ENCODE measurements at regions not wholly inside any gene's neighbourhood (a gene's known extent, or its start where the extent isn't known, plus 50 kb on each side); places are given as distances from the start of the nearest gene placed in this dataset.
"Not testable (repeated sequence)": the region's sequence is repeated elsewhere in the genome, so short reads cannot be mapped to it uniquely, and the experiment has no call there.

GRCh38 chr2:118791483-118791882, 56.0 kb downstream of the EN1 start:
- DNase-seq (ENCODE audit: low spot score), result no peak

- no peak for DNase-seq (ENCODE audit: low spot score)
Observed at GRCh38 chr2:118786746-118787145, 60.7 kb downstream of the EN1 start.

- DNase-seq (ENCODE audit: low spot score), result no peak
Observed at GRCh38 chr2:118784860-118785259, 62.6 kb downstream of the EN1 start.

- DNase-seq (ENCODE audit: low spot score), result no peak
Observed at GRCh38 chr2:118779362-118779761, 68.1 kb downstream of the EN1 start.

DNA sequence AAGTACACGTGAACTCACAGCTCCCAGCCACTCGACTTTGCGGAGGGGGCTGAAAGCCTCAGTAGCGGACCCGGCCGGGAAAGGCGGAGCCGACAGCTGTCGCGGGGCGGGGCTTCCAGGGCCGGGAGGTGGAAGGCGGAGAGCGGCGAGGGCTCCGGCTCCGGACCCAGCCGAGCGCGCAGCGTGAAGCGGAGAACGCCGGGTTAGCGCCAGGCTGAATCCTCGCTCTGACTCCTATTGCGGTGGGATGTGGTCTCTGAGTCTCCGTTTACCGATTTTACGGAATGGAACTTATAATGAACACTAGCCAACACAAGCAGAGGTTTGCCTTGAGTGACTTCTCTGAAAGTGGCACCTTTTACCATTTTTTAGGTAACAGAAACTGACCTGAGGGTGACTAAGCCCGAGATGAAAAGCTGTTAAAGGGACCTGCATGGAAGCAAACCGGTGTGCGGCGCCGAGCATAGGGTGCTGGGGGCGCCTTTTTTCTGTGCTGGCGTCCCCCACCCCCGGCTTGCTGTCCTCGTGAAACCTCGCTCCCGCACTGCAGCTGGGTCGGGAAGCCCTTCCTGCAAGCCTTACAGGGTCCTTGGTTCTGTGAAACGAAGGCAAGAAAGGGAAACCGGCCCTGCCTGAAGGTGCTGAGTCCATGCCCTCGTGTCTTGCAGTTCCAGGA, 72.9 kb downstream of the EN1 start:
- DNase-seq (ENCODE audit: low spot score), result no peak

DNA sequence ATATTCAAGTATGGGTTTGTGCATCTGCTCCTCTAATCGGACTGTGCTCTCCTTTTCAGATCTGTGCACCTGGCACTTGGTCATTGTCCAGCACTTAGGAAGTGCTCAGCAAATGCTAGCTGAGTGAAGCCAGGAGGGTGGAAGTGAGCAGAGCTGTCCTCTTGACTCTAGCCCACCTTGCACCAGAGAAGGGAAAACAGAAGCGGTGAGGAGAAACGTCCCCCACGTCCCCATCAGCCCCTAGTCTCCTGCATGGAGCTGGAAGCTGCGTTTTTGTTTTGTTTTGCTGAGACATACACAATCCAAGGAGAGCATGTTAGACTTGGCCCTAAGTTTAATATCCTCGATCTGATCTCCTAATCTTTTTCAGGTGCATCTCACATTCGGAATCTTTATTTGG, 73.6 kb downstream of the EN1 start:
- no peak for DNase-seq (ENCODE audit: low spot score)

DNA sequence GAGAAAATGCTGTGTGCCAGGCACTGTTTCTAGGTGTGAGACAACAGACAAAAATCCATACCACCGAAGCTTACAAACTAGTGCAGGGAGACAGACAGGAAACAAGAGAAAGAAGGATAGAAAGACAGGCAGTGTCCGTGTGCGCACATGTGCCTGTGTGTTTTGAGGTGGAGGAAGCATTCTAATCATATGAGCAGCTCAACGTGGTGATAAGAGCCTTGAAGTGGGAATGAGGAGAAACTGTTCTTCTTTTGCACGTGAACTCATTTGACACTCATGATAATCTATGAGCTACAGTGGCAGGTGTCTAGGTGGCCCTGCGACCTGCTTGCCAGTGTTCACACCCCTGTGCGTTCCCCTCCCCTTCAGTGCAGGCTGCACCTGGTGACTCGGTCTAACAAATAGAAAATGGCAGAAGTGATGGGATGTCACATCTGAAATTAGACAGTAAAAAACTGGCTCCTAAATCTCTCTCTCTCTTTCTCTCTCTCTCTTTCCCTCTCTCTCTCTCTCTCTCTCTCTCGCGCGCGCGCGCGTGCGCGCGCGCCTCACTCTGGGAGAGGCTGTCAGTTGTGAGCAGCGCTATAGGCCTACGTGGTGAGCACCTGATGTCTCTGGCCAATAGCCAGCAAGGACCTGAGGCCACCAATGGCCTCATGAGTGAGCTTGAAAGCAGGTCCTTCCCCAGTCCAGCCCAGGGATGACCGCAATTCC, 74.8 kb downstream of the EN1 start:
- DNase-seq (ENCODE audit: low spot score), result no peak

DNA sequence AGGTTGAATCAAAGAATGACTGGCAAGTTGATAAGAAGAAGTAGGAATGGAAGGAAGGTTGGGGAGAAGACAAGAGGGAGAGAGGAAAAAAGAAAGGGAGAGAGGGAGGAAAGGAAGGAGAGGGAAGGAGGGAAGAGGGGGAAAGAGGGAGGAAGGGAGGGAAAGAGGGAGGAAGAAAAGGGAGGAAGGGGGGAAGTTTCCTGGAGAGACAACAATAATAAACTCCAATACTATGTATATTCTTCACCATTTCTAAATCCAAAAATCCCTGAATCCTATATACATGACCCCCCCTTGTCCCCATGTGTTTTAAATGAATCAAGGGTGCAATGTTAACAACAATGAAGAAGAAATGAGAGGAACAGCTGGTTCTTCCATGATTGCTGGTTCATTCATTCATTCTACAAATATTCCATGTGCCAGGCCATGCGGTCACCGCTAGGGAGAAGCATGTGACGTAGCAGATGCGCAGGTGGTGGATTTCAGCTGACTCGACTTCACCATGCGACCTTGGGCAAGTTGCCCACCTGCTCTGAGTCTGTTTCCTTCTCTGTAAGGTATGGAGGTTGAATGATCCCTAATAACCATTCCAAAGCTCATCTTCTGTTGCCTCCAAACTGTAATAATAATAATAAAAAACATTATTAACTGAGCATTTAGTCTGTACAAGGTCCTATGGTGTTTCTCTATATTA, 77.6 kb downstream of the EN1 start:
- DNase-seq (ENCODE audit: low spot score), result no peak

GRCh38 chr2:118766871-118767270, 80.6 kb downstream of the EN1 start:
- DNase-seq (ENCODE audit: low spot score), result no peak

GRCh38 chr2:118764855-118765254, 82.6 kb downstream of the EN1 start:
- DNase-seq (ENCODE audit: low spot score), result no peak

DNA sequence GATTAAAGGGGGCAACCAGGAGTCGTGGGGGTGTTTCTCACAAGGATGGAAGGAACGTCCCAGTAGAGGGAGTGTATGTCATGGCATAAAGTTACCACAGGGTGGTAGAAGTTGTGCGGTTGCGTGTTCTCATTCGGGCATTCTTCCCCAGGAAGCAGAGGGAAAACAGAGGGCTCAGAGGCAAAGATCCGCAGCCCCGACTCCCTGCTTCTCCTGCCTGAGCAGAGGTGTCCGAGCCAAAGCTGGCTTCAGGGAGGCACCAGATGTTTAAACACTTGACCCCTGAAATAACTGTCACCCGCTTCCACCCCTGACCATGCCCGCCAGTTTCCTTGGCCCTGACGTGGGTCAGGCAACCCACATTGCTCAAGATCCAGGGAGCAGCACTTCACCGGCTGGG, 83.7 kb downstream of the EN1 start:
- no peak for DNase-seq (ENCODE audit: low spot score)

DNA sequence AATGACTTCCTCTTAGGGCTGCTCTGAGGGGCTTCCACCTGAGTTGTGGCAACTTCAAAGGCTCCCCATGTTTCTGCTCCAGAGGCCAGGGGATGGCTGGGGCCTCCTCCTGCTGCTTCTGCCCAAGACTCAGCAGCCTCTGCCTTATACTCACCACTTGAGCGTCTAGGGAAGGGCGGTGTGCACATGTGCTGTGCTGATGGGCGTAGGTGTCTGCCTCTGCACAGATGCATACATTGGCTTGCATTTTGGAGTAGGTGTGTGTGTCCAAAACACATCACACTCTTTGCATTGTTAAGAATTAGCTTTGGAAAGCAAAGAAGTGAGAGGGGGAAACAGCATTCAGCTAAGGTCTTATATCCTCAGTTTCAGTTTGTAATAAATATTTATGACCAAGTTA, 85.2 kb downstream of the EN1 start:
- no peak for DNase-seq (ENCODE audit: low spot score)

- DNase-seq (ENCODE audit: low spot score), result no peak
Observed at GRCh38 chr2:118761771-118762170, 85.7 kb downstream of the EN1 start.

DNA sequence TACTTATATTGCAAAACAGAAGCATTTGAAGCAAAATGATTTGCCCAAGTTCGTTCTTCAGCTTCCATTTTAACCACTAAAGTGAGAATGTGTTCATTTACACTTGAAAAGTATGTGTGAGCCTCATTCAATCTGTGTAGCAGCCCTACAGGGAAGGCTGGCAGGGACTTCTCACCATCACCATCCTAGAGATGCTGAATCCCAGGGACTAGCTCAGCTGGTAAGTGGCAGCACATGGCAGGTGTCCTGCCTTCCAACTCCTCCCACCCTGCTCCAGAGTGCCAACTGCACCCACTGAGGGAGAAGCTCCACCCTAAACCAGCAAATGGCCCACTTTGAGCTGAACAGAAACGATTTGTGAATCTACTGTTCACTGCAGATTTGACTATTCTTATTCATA, 91.5 kb downstream of the EN1 start:
- no peak for DNase-seq (ENCODE audit: low spot score)

GRCh38 chr2:118755384-118755783, 92.1 kb downstream of the EN1 start:
- no peak for DNase-seq (ENCODE audit: low spot score)

DNA sequence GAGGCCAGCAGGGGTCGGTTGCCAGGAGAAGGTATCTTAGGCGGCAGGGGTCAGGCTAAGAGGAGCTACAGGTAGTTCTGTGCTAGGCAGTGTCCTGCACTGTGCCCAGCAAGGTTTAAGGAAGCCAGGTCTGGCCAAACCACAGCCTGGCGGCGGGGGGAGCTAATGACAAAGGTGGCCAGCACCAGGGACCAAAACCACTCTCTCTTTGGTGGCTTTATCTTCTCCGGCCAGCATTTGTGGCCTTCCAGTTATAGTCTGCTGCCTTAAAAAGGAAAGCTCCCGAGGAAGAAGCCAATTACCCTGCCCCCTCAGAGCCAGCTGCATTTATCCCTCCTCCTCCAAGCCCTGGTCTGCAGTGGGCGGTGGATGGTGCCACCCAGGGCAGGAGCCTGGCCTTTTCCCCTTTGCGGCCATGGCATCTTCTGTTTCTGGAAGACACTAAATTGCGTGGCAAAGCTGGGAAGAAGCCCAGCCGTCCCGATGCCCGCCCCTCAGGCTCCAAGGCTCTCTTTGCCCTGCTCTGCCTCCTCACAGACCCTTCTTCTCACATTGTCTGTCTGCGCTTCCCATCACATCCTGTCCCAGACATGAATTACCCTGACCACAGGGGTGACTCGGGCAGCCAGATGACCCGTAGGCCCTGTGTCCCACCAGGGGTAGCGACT, 94.6 kb downstream of the EN1 start:
- no peak for DNase-seq (ENCODE audit: low spot score)

GRCh38 chr2:118750959-118751565, 96.4 kb downstream of the EN1 start:
- no peak for DNase-seq (ENCODE audit: low spot score)

- DNase-seq (ENCODE audit: low spot score), result no peak
Observed at GRCh38 chr2:118748245-118748885, 99.1 kb downstream of the EN1 start.

DNA sequence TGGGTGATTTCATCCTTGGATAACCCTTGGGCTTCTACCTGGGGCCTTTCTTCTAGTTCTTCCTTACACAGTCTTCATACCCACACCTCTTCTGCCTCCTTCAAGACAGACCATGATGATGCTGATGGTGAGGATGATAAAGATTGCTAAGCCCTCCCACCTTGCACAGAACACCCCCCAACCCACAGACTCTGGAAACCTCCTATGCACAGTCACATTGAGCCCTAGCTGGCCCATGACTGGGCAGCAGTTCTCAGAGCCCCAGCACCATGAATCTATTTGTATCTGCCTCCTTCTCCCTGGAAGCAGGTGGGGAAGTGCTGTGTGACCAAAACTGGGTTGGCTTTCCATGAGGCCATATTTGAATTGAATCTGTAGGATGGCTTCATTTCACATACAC, 99.8 kb downstream of the EN1 start:
- DNase-seq (ENCODE audit: low spot score), result no peak

- DNase-seq (ENCODE audit: low spot score), result no peak
Observed at GRCh38 chr2:118747066-118747465, 100.4 kb downstream of the EN1 start.

DNA sequence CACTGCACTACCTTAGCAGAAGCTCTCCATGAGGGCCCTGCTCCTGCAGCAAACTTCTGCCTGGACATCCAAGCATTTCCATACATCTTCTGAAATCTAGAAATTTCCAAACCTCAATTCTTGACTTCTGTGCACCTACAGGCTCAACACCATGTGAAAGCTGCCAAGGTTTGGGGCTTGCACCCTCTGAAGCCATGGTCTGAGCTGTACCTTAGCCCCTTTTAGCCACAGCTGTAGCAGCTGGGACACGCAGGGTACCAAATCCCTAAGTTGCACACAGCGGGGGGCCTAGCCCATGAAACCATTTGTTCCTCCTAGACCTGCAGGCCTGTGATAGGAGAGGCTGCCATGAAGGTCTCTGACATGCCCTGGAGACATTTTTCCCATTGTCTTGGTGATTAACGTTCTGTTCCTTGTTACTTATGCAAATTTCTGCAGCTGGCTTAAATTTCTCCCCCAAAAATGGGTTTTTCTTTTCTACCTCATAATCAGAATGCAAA, 102.7 kb downstream of the EN1 start:
- DNase-seq (ENCODE audit: low spot score), result not testable (repeated sequence)

Data from CD4-positive, alpha-beta T cell treated with Interleukin-6 at 100 ng/mL for 8 hours (primary cell).